Hepatocyte (in vitro differentiated cells): ENCODE measurements at regions not wholly inside any gene's neighbourhood (a gene's known extent, or its start where the extent isn't known, plus 50 kb on each side); places are given as distances from the start of the nearest gene placed in this dataset.
"Not testable (repeated sequence)": the region's sequence is repeated elsewhere in the genome, so short reads cannot be mapped to it uniquely, and the experiment has no call there.

Experiments
- EZH2 ChIP-seq: fragments of 200-600 bp; sonication (generic); IDR thresholded peaks from 2 replicates; pipeline ENCODE4 v1.6.1; 2016; ENCODE audit warnings: antibody characterized with exemption, mild to moderate bottlenecking, borderline replicate concordance
- EZH2phosphoT487 ChIP-seq: fragments of 200-600 bp; sonication (generic); IDR thresholded peaks from one replicate; pipeline ENCODE4 v1.6.1; 2018; ENCODE audit warnings: antibody characterized with exemption, mild to moderate bottlenecking, low read depth, moderate library complexity; ENCODE audit not compliant: unreplicated experiment, severe bottlenecking
- TF ChIP-seq, protein P1 (sequence below): fragments of 200-600 bp; sonication (generic); IDR thresholded peaks from 2 replicates; pipeline ENCODE4 v1.5.1; 2016; ENCODE audit warnings: antibody characterized with exemption, mild to moderate bottlenecking; ENCODE audit not compliant: poor library complexity

- TF ChIP-seq, protein P1, sequence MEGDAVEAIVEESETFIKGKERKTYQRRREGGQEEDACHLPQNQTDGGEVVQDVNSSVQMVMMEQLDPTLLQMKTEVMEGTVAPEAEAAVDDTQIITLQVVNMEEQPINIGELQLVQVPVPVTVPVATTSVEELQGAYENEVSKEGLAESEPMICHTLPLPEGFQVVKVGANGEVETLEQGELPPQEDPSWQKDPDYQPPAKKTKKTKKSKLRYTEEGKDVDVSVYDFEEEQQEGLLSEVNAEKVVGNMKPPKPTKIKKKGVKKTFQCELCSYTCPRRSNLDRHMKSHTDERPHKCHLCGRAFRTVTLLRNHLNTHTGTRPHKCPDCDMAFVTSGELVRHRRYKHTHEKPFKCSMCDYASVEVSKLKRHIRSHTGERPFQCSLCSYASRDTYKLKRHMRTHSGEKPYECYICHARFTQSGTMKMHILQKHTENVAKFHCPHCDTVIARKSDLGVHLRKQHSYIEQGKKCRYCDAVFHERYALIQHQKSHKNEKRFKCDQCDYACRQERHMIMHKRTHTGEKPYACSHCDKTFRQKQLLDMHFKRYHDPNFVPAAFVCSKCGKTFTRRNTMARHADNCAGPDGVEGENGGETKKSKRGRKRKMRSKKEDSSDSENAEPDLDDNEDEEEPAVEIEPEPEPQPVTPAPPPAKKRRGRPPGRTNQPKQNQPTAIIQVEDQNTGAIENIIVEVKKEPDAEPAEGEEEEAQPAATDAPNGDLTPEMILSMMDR, result not testable (repeated sequence)
- not testable (repeated sequence) for TF ChIP-seq EZH2phosphoT487, EZH2
Measured at GRCh38 chr11:134954456-134954855, 542.4 kb upstream of the B3GAT1 start.
